Pancreas (tissue), 10 donors: ENCODE measurements at regions not wholly inside any gene's neighbourhood (a gene's known extent, or its start where the extent isn't known, plus 50 kb on each side); places are given as distances from the start of the nearest gene placed in this dataset.
A peak's percentile ranks its signal among the peaks of the same experiment; 100 is the strongest.

Experiments used
- ATAC-seq, 4 donors: fragments of 200-7000 bp; cut with Tn5 transposase; one replicate each; pipeline versions ENCODE4 v1.8.0 to v1.9.1; 2020; ENCODE audit warnings: mild to moderate bottlenecking in 4 of 4, moderate library complexity in 4 of 4
- DNase-seq, 6 donors: peaks; one replicate each; pipeline ENCODE4 v3.0.0-alpha.2; 2020
- FAIRE-seq: peaks from 2 replicates; lab custom pipeline; 2012; peaks lifted over from hg19 to GRCh38; lab: Jason Lieb, UNC
- H3K27ac ChIP-seq, 4 donors: fragments of 200-600 bp; sonication (generic); 1 replicate in 3 of 4; 2 replicates in 1 of 4; pipeline versions ENCODE4 v1.5.0 to v1.8.0; 2020
- H3K27me3 ChIP-seq, 4 donors: fragments of 200-600 bp; one replicate each; pipeline ENCODE4 v1.8.0; 2021
- H3K36me3 ChIP-seq, 3 donors: fragments of 200-600 bp; sonication (generic) in 1 of 3; one replicate each; pipeline versions ENCODE4 v1.5.0 to v1.8.0; 2020 to 2021
- H3K4me1 ChIP-seq, 3 donors: fragments of 200-600 bp; one replicate each; pipeline ENCODE4 v1.8.0; 2021
- H3K4me3 ChIP-seq, 4 donors: fragments of 200-600 bp; sonication (generic) in 2 of 4; one replicate each; pipeline versions ENCODE4 v1.5.0 to v1.8.0; 2020 to 2021
- H3K9me3 ChIP-seq, 4 donors: fragments of 200-600 bp; one replicate each; pipeline ENCODE4 v1.8.0; 2021
- CTCF ChIP-seq, 4 donors: fragments of 200-600 bp; sonication (generic) in 3 of 4; IDR thresholded peaks; one replicate each; pipeline versions ENCODE4 v1.5.0 to v1.8.0; 2021; ENCODE audit warnings: antibody characterized with exemption in 4 of 4
- WGBS, 2 donors: extraction: QIAGEN DNeasy Blood & Tissue Kit; methylation state at CpG; one replicate each; pipeline ENCODE4 v1.1.7; 2013; 5-methylcytosine and 5-hydroxymethylcytosine counted together
- intact Hi-C, 3 donors: fragments of 100-400 bp; cut with DNase I; formaldehyde crosslinking; loops; one replicate each; pipeline versions ENCODE4 v1.11.1 to v1.14.2; 2022
- donor health status: healthy with polysubstance abuse.
- donor health status: DM: no; HTN: no; CAD: no; lungs with moderate emphysema.
- donor health status: DM: no; HTN: no; CAD: no.
- donor health status: control.
- donor health status: control.
- donor health status: Bipolar disorder and iron deficiency.
- donor health status: DM: yes; HTN: yes; CAD: no.
- donor health status: DM: no; HTN: no; CAD: no.
- donor health status: DM: no; HTN: no; CAD: no.
- donor health status: DM: yes; HTN: yes; CAD: no.

- no peak for DNase-seq
- H3K36me3 ChIP-seq, result no peaks in the 10 kb centered on the region
- no peak overlapping the region for H3K4me3 ChIP-seq
- H3K9me3 ChIP-seq, result no peaks in the 10 kb centered on the region
- H3K27me3 ChIP-seq, result no peaks in the 10 kb centered on the region
- TF ChIP-seq CTCF (IDR thresholded peaks at IDR 0.05), result no peak
- no peak for FAIRE-seq
- 63 to 78% methylated on average over 13 of the region's 13 CpGs for WGBS, 2 donors
- H3K4me1 ChIP-seq, result no peaks in the 10 kb centered on the region
- intact Hi-C loops, result no loop called here
- ATAC-seq, result no peak
- no peak overlapping the region for H3K27ac ChIP-seq
These were observed 91.5 kb upstream of the ATP2B2 start for GRCh38 chr3:10596746-10597448.

GRCh38 chr3:10597733-10598132, 92.3 kb upstream of the ATP2B2 start:
- no peak for TF ChIP-seq CTCF (IDR thresholded peaks at IDR 0.05)
- no peak for FAIRE-seq
- Histone ChIP-seq H3K27ac (no peak overlapping the region), H3K4me1 (no peaks in the 10 kb centered on the region), H3K36me3 (no peaks in the 10 kb centered on the region), H3K9me3 (no peaks in the 10 kb centered on the region), H3K27me3 (no peaks in the 10 kb centered on the region), H3K4me3 (no peak overlapping the region)
- WGBS, 2 donors, result 32 to 38% methylated on average over 4 of the region's 4 CpGs
- intact Hi-C loops, result no loop called here
- no peak for ATAC-seq
- no peak for DNase-seq

GRCh38 chr3:10599017-10599416, 93.6 kb upstream of the ATP2B2 start:
- no peak for TF ChIP-seq CTCF (IDR thresholded peaks at IDR 0.05)
- WGBS, 2 donors, result 71 to 76% methylated on average over 6 of the region's 6 CpGs
- Histone ChIP-seq H3K4me1 (no peaks in the 10 kb centered on the region), H3K27me3 (no peaks in the 10 kb centered on the region), H3K4me3 (no peak overlapping the region), H3K9me3 (no peaks in the 10 kb centered on the region), H3K27ac (no peak overlapping the region), H3K36me3 (no peaks in the 10 kb centered on the region)
- FAIRE-seq, result no peak
- DNase-seq, result no peak
- intact Hi-C loops, result no loop called here
- ATAC-seq, result no peak

GRCh38 chr3:10599444-10599843, 94.1 kb upstream of the ATP2B2 start:
- H3K4me3 ChIP-seq, result no peak overlapping the region
- H3K4me1 ChIP-seq, result no peaks in the 10 kb centered on the region
- H3K27me3 ChIP-seq, result no peaks in the 10 kb centered on the region
- no peaks in the 10 kb centered on the region for H3K9me3 ChIP-seq
- no peak overlapping the region for H3K27ac ChIP-seq
- TF ChIP-seq CTCF (IDR thresholded peaks at IDR 0.05), result no peak
- intact Hi-C loops, result no loop called here
- DNase-seq (no peak), FAIRE-seq (no peak), ATAC-seq (no peak)
- 38 to 40% methylated on average over 9 of the region's 9 CpGs for WGBS, 2 donors
- no peaks in the 10 kb centered on the region for H3K36me3 ChIP-seq

GRCh38 chr3:10600296-10600714, 94.9 kb upstream of the ATP2B2 start:
- Histone ChIP-seq H3K27me3 (no peaks in the 10 kb centered on the region), H3K27ac (no peak overlapping the region), H3K9me3 (no peaks in the 10 kb centered on the region), H3K4me3 (no peak overlapping the region), H3K4me1 (no peaks in the 10 kb centered on the region), H3K36me3 (no peaks in the 10 kb centered on the region)
- TF ChIP-seq CTCF (IDR thresholded peaks at IDR 0.05), result no peak
- intact Hi-C loops, result no loop called here
- ATAC-seq (peak in 1 of 4 donors; percentile 28), FAIRE-seq (no peak), DNase-seq (no peak)
- 30 to 33% methylated on average over 8 of the region's 8 CpGs for WGBS, 2 donors
